Epithelial cell of proximal tubule (primary cell): ENCODE measurements at regions not wholly inside any gene's neighbourhood (a gene's known extent, or its start where the extent isn't known, plus 50 kb on each side); places are given as distances from the start of the nearest gene placed in this dataset.
A peak's percentile ranks its signal among the peaks of the same experiment; 100 is the strongest.
"Not testable (repeated sequence)": the region's sequence is repeated elsewhere in the genome, so short reads cannot be mapped to it uniquely, and the experiment has no call there.

Experiments
- DNase-seq: peaks from one replicate; pipeline ENCODE4 v3.0.0-alpha.2; 2011; ENCODE audit warnings: low read depth
- H3K4me3 ChIP-seq: 2 replicates; pipeline ENCODE4 v1.5.1; 2011; ENCODE audit warnings: low read depth, mild to moderate bottlenecking, low read length
- TF ChIP-seq, protein P1 (sequence below): conservative IDR thresholded peaks from 2 replicates; pipeline ENCODE4 v1.5.1; 2012; ENCODE audit warnings: low read depth, mild to moderate bottlenecking, low read length

DNA sequence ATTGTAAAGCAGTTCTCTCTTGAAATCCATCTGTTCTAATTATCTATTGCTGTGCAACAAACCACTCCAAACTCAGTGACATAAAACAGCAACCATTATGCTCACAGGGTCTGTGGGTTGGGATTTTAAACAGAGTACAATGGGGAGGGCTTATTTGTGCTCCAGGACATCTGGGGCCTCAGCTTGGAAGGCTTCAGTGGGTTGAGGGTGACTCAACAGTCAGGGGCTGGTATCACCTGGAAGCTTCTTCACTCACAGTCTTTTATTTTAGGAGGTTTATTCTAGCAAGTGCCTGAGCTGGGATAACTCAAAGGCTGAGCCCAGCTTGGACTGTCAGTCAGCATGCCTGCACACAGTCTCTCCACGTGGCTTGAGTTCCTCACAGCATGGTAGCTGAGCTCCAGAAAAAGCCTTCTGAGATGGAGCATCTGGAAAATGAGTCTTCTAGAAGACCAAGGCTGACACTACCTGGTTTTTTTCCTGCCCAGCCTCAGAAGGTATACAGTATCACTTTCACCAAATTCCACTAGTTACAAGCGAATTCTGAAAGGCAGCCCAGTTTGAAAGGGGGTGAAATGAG, 234.6 kb upstream of the ID4 start:
- H3K4me3 ChIP-seq: no peak overlapping the region
- no peak for DNase-seq
- TF ChIP-seq, protein P1, sequence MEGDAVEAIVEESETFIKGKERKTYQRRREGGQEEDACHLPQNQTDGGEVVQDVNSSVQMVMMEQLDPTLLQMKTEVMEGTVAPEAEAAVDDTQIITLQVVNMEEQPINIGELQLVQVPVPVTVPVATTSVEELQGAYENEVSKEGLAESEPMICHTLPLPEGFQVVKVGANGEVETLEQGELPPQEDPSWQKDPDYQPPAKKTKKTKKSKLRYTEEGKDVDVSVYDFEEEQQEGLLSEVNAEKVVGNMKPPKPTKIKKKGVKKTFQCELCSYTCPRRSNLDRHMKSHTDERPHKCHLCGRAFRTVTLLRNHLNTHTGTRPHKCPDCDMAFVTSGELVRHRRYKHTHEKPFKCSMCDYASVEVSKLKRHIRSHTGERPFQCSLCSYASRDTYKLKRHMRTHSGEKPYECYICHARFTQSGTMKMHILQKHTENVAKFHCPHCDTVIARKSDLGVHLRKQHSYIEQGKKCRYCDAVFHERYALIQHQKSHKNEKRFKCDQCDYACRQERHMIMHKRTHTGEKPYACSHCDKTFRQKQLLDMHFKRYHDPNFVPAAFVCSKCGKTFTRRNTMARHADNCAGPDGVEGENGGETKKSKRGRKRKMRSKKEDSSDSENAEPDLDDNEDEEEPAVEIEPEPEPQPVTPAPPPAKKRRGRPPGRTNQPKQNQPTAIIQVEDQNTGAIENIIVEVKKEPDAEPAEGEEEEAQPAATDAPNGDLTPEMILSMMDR: no peak

DNA sequence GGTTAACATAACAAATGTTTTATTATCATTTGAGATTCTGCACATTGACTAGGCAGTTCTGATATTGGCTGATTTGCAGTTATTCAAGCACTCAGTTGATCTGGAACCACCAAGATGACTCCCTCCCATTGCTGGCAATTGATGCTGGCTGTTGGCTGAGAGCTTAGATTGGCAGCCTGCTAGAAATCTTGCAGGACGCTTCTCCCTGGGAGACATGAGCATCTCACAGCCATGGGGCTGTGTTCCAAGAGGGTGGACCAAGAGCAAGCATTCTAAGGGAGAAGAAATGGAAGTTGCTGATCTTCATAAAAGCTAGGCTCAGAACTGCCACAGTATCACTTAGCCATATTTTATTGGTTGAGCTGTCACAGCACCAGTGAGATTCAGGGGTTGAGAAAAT, 233.4 kb upstream of the ID4 start:
- DNase-seq: no peak
- TF ChIP-seq, protein P1: no peak
- H3K4me3 ChIP-seq: no peak overlapping the region

DNA sequence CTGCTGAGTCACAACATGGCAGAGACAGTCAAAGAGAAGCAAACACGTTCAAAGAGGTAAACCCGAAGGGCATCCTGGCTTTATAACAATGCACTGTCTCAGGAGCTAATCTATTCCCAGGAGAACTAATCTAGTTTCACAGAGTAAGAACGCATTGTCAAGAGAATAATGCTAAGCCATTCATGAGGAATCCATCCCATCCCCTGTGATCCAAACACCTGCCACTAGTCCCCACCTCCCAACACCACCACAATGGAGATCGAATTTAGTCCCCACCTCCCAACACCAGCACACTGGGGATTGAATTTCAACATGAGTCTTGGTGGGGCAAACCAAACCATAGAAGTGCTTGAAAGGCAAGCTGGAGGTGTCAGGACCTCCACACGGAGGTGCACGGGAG, 231.5 kb upstream of the ID4 start:
- H3K4me3 ChIP-seq: no peak overlapping the region
- TF ChIP-seq, protein P1: no peak
- DNase-seq: no peak

DNA sequence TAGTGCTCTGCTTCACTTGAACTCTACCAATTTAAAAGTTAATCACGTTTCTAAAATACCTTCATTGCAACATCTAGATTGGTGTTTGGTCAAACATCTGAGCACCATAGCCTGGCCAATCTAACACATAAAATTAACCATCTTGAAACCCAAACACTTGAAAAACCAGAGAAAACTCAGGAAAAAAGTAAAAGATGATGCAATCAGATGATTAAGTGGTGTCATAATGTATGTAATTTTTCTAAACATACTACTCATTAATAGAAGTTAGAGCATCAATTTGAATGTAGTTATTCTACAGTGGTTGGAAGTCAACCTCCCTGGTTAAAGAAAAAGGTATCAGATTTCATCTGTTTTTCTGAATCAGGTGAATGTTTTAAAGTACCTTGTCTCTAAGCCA, 228.6 kb upstream of the ID4 start:
- no peak for DNase-seq
- H3K4me3 ChIP-seq: no peak overlapping the region
- TF ChIP-seq, protein P1: no peak

DNA sequence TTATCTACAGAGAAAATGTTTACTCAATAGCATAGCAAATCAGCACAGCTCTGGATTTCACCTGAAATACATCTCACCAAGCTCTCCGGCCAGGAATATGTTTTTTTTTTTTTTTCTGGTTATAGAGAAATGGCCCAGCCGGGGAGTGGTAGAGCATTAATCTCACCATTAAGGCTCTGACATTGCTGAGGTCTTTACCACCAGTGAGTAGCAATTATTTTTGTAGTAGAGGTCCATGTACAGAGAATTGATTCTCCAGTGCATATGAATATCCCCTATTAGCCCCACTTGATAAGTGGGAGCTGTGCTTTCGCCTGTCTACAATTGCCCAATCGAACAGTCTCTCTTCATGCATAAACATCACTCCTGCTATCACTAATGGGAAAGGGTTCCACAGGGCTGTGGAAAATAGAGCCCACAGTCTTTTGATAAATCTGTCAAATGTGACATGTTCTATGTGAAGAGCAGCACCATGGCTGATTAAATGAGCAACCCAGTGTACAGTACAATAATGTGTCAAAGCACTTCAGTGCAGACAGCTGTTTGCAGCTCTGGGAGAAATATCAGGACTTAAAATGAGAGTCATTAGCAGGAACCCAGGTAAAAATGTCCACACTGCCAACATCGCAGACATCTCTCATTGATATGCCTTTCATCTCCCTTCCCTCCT, 227.1 kb upstream of the ID4 start:
- no peak overlapping the region for H3K4me3 ChIP-seq
- TF ChIP-seq, protein P1: no peak

DNA sequence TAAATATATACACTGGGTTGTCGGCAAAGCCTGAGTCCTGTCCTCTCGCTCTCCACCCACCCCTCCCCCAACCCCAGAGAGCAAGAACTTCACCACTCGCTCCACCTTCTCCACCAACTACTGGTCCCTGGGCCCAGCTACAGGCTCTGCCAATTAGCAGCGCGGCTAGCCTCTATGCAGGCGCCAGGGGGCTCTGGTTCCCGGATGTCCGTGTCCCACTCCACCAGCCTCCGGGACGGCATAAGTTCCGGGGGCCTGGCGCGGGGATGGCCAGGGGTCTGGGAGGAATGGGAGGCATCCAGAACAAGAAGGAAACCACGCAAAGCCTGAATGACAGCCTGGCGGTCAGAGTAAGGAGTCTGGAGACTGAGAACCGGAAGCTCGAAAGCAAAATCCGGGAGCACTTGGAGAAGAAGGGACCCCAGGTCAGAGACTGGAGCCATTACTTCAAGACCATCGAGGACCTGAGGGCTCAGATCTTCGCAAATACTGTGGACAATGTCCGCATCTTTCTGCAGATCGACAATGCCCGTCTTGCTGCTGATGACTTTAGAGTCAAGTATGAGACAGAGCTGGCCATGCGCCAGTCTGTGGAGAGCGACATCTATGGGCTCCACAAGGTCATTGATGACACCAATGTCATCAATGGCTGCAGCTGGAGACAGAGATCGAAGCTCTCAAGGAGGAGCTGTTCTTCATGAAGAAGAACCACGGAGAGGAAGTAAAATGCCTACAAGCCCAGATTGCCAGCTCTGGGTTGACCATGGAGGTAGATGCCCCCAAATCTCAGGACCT, 224.3 kb upstream of the ID4 start:
- H3K4me3 ChIP-seq, DNase-seq: not testable (repeated sequence)

More for the DNA sequence above, 227.1 kb upstream of the ID4 start:
- DNase-seq: no peak

DNA sequence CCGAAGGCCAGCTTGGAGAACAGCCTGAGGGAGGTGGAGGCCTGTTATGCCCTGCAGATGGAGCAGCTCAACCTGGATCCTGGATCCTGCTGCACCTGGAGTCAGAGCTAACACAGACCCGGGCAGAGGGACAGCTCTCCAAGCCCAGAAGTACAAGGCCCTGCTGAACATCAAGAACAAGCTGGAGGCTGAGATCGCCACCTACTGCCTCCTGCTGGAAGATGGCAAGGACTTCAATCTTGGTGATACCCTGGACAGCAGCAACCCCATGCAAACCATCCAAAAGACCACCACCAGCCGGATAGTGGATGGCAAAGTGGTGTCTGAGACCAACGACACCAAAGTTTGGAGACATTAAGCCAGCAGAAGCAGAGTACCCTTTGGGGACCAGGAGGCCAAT, 223.5 kb upstream of the ID4 start:
- no peak for DNase-seq
- TF ChIP-seq, protein P1: peak; percentile 37

More for the DNA sequence above, 223.5 kb upstream of the ID4 start:
- no peak overlapping the region for H3K4me3 ChIP-seq
